Prostate gland (tissue), 2 donors: ENCODE measurements at regions not wholly inside any gene's neighbourhood (a gene's known extent, or its start where the extent isn't known, plus 50 kb on each side); places are given as distances from the start of the nearest gene placed in this dataset.
"Not testable (repeated sequence)": the region's sequence is repeated elsewhere in the genome, so short reads cannot be mapped to it uniquely, and the experiment has no call there.

Experiments
- CTCF ChIP-seq, 4 experiments: fragments of 200-600 bp in 2 of 4; fragments of 450-650 bp in 2 of 4; sonication (generic) in 2 of 4; IDR thresholded peaks; 1 replicate in 3 of 4; 2 replicates in 1 of 4; pipeline ENCODE4 v1.5.1; 2016 to 2019; ENCODE audit warnings: antibody characterized with exemption in 4 of 4, mild to moderate bottlenecking in 2 of 4, moderate library complexity in 2 of 4
- POLR2A ChIP-seq: fragments of 450-650 bp; IDR thresholded peaks from one replicate; pipeline ENCODE4 v1.6.1; 2016; ENCODE audit warnings: antibody characterized with exemption, mild to moderate bottlenecking

DNA sequence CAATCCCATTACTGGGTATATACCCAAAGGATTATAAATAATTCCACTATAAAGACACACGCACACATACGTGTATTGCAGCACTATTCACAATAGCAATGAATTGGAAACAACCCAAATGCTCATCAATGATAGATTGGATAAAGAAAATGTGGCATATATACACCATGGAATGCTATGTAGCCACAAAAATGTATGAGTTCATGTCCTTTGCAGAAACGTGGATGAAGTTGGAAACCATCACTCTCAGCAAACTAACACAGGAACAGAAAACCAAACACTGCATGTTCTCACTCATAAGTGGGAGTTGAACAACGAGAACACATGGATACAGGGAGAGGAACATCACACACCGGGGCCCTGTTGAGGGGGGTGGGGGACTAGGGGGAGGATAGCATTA lies 619.0 kb downstream of the LIG4 start:
- TF ChIP-seq CTCF (IDR thresholded peaks at IDR 0.05); POLR2A: not testable (repeated sequence)
